GM19193 (cell line): ENCODE measurements at regions not wholly inside any gene's neighbourhood (a gene's known extent, or its start where the extent isn't known, plus 50 kb on each side); places are given as distances from the start of the nearest gene placed in this dataset.

Experiments
- POLR2A ChIP-seq: IDR thresholded peaks from 4 replicates; pipeline ENCODE4 v1.6.1; 2011; ENCODE audit not compliant: insufficient read depth, insufficient read length; ENCODE audit errors: extremely low read depth

- TF ChIP-seq POLR2A = no peak
Observed at GRCh38 chr1:39085174-39085573, 59.0 kb downstream of the NDUFS5 start.

GRCh38 chr1:39086386-39086785 lies 60.2 kb downstream of the NDUFS5 start:
- TF ChIP-seq POLR2A = no peak

GRCh38 chr1:39086865-39087409 lies 60.8 kb downstream of the NDUFS5 start:
- no peak for TF ChIP-seq POLR2A

- TF ChIP-seq POLR2A = no peak
Observed at GRCh38 chr1:39087435-39087834, 61.3 kb downstream of the NDUFS5 start.

GRCh38 chr1:39088658-39089057 lies 62.5 kb downstream of the NDUFS5 start:
- TF ChIP-seq POLR2A = no peak

GRCh38 chr1:39089931-39090521 lies 63.9 kb downstream of the NDUFS5 start:
- TF ChIP-seq POLR2A = no peak

GRCh38 chr1:39090757-39091380 lies 64.7 kb downstream of the NDUFS5 start:
- no peak for TF ChIP-seq POLR2A

- no peak for TF ChIP-seq POLR2A
Observed at GRCh38 chr1:39091845-39092645, 65.9 kb downstream of the NDUFS5 start.

- TF ChIP-seq POLR2A = no peak
Observed at GRCh38 chr1:39094685-39095084, 68.5 kb downstream of the NDUFS5 start.

GRCh38 chr1:39098546-39099250 lies 72.5 kb downstream of the NDUFS5 start:
- no peak for TF ChIP-seq POLR2A

GRCh38 chr1:39102537-39103327 lies 76.6 kb downstream of the NDUFS5 start:
- TF ChIP-seq POLR2A = no peak

GRCh38 chr1:39103328-39104157 lies 77.4 kb downstream of the NDUFS5 start:
- no peak for TF ChIP-seq POLR2A
